Brain pericyte (primary cell): ENCODE measurements at regions not wholly inside any gene's neighbourhood (a gene's known extent, or its start where the extent isn't known, plus 50 kb on each side); places are given as distances from the start of the nearest gene placed in this dataset.

ENCODE experiments used
- DNase-seq: peaks from one replicate; pipeline ENCODE4 v3.0.0-alpha.2; 2012; ENCODE audit warnings: low read depth, low spot score

DNA sequence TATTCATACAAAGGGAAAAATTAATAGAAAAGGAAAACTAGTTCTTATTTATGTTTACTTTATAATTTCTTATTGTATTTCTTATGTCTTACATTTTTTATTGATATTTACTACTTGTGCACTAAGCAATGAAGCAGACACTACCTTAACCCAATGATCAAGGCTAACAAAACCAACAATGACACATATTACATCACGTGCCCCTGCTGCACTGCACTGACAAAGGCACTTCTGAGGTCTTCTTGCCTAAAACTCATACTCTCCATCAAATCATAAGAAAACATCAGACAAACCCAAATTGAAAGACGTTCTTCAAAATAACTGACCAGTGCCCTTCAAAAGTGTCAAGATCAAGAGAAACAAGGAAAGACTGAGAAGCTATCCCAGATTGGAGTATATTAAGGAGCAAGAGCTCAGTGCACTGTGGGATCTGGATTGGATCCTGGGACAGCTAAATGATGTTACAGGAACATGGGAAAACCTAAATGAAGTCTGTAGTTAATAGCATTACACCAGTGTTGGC lies 230.9 kb downstream of the AUH start:
- DNase-seq: no peak

DNA sequence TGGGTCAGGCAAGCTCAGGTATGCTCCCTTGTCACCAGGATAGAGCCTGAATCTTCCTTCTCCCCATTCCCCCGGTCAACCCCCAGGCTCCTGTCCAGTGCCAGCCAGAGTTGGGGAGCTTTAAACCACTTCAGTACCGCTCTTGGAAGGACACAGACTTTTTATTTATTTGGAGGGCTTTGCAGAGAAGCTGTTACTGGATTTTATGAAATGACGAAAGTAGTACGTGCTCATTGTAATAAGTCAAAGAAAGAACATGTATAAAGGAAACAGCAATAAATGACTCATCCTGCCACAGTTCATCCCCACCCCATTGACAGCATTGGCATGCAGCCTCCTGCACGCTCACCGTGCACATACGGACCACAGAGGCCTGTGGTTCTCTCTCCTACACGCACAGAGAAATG lies 230.3 kb downstream of the AUH start:
- DNase-seq: peak; percentile 92

- no peak for DNase-seq
These were observed 229.1 kb downstream of the AUH start for GRCh38 chr9:91132576-91133073.

GRCh38 chr9:91134608-91135007 lies 227.1 kb downstream of the AUH start:
- DNase-seq: no peak

DNA sequence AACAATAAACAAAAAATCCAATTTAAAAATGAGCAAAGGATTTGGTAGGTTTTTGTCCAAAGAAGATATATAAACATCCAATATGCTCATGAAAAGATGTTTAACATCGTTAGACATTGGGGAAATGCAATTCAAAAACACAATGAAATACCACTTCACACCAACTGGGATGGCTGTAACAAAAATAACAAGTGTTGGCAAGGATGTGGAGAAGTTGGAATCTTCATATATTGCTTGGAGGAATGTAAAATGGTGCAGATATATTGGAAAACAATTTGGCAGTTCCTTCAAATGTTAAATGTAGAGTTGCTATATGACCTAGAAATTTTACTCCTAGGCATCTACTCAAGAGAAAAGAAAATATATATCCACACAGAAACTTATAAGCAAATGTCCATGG lies 224.3 kb downstream of the AUH start:
- DNase-seq: no peak

DNA sequence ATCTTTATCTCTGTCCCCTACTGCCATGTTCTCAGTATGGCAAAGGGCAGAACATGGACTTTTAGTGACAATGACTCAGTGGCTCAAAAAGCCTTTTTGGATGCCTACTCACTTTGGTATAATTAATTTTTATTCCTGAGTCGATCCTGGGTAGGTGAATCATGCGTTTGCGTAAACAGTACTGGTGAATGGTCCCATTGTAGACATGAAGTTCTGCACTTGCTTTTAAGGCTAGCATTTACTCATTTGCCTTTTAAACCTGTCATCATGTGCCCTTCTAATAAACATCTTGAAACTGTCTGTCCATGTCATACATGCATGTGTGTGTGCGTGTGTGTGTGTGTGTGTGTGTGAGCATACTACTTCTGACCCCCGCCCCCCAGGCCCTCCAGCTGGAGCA lies 223.0 kb downstream of the AUH start:
- no peak for DNase-seq

DNA sequence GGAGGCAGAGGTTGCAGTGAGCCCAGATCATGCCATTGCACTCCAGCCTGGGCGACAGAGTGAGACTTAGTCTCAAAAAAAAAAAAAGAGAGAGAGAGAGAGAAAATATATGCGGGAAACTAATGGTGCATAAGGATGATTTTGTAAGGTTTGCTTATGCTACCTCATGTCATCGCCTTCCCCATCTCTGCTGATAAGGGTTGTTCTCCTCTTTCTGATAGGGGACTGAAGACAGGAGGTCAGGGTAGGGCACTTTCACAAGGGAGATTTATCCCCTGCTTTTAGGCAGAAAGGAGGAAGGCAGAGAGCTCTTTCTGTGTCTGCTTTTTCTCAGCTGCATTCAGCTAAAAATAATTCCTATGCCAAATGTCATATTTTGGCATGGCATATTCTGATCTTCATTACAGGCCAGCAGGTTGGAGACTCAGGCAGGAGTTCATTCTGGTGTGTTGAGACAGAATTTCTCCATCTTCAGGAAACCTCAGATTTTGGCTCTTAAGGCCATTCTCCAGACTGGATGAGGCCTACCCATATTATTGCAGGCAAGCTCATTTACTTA lies 220.2 kb downstream of the AUH start:
- no peak for DNase-seq

GRCh38 chr9:91143162-91143561 lies 218.6 kb downstream of the AUH start:
- DNase-seq: no peak

- DNase-seq: no peak
These were observed 218.1 kb downstream of the AUH start for GRCh38 chr9:91143642-91144041.

GRCh38 chr9:91144769-91145168 lies 216.9 kb downstream of the AUH start:
- no peak for DNase-seq

GRCh38 chr9:91145496-91145895 lies 216.2 kb downstream of the AUH start:
- no peak for DNase-seq

DNA sequence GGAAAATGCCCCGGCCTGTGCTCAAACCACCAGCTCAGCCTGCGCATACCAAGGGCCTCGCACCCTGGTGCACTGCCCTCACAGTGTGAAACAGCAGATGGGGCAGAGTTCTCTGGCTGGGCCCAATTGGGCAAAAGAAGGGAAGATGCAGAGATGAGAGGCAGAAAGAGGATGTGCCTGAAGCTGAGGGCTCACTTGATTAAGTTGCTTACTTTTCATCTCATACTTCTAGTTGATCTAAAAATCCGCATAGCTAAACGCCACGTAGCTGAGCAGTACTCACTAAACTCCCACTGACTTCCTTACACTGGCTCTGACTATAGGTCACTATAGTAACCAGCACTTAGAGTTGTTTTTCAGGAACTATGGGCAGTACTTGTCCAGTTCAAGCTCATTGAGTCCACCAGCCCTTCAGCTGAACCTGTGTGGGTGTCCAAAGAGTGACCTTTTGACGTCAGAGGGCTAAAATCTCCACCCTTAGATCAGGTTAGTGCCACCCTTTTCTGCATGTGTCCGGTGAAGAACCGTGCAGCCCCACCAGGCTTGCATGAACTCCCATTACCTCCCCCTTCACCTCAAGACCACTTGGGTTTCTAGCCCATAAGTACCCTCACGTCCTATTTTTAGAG lies 215.2 kb downstream of the AUH start:
- DNase-seq: no peak

DNA sequence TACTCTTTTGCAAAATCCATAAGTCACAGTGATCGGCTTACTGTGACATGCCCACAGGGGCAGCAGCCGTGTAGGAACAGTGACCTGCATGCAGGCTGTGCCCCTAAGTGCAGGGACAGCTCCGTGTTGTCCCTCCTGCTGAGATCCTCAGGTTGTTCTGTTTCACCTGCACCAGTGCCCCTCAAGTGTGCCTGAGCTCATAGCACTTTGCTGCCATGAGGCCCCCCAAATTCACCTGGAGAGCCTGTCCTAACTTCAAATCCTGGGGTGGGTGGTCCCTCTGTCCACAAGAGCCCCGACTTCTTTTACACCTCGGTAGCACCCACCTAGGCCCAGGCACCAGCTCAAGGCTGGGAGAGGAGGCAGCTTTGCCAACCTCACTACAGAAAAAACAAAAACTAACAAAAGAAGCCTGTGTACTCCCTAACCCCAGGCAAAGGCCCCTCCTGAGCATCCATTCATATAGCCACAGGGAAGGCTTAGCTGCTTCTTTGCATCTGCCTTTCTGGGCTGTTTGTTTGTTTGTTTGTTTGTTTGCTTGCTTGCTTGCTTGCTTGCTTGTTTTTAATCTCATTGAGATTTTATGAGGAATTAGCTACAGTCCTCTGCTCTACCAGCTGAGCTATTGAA lies 214.5 kb downstream of the AUH start:
- no peak for DNase-seq

DNA sequence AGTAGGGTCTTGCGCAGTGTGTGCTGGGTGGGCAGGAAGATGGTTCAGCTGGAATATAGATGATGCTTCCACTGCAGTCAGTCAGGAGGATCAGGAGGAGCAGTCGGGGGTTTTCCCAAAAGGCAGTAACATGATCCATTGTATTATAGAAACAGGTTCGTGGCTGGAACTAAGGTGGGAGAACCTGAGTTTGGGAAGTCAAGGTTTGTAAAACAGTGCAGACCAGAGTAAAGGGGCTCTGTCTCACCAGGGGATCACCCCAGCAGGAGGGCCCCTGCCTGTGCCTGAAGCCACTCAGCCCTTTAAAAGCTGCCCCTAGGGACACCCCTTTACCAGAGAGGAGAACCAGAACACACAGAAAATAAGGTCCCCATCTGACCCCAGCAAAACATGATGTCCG lies 213.4 kb downstream of the AUH start:
- DNase-seq: no peak

GRCh38 chr9:91150273-91150997 lies 211.3 kb downstream of the AUH start:
- DNase-seq: no peak

DNA sequence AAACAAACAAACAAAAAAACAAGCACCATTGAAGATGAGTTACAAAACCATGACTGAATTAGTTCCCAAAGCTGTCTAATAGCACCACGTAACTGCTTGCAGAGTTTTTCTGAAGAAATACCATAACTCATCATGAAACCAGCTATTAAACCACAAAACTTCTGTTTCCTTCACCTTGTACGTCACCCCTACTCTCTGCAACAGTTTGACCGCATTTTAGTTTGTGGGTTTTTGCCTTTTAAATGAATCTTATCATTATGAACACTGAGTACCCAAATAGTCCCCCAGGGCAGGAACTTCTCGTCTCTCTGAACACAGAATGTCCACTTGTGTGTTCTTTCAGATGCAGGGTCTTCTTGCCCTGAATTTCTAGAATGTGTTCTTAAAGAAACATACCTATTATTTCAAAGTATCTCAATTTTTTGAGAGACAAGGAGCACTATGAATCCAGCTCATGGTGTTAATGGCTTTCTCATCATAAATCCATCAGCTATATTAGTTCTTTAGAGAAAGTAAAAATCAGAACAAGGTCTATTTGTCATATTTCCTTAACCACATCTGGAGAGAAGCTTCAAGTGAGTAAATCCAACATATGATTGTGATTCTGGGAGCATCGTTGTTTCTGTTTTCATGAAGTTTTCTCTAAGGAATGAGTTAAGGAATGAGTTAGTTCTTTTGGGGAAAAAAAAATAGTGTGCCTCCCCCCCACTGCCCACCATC lies 210.6 kb downstream of the AUH start:
- peak; percentile 31 for DNase-seq

GRCh38 chr9:91151718-91152095 lies 210.0 kb downstream of the AUH start:
- no peak for DNase-seq

GRCh38 chr9:91154686-91155085 lies 207.0 kb downstream of the AUH start:
- no peak for DNase-seq

- DNase-seq: no peak
These were observed 206.5 kb downstream of the AUH start for GRCh38 chr9:91155181-91155580.

DNA sequence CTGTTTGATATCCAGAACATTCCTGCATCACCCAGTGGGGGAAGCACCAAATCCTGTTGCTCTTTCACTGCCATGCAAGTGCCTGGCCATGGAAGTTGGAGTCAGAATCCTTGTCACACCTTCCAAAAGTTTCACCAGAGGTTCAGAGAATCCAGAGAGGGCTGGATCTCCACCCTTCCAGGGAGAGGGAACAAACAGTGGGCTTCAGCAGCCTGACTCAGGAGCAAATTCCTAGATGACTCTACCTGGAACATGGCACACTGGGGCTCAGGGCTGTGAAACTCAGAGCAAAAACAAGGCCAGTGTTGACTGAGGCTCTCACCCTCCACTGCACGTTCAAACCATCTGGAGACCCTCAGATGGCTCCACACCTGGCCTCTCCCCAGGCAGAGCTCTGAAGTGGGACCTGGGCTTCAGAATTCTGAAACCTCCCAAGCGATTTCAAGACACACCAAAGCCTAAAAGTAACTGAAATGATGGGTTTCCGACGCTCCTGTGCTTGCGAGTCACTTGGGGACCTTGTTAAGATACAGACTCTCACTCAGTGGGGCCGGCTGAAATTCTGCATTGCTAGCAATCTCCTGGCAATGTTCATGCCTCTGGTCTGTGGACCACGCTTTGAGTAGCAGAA lies 205.9 kb downstream of the AUH start:
- DNase-seq: no peak
